Cardiac septum (tissue), 1 donor: ENCODE measurements at regions not wholly inside any gene's neighbourhood (a gene's known extent, or its start where the extent isn't known, plus 50 kb on each side); places are given as distances from the start of the nearest gene placed in this dataset.
A peak's percentile ranks its signal among the peaks of the same experiment; 100 is the strongest.
"Not testable (repeated sequence)": the region's sequence is repeated elsewhere in the genome, so short reads cannot be mapped to it uniquely, and the experiment has no call there.

Experiments used
- DNase-seq: peaks from one replicate; pipeline ENCODE4 v3.0.0-alpha.2; 2020; ENCODE audit warnings: low spot score
- intact Hi-C: fragments of 100-400 bp; cut with DNase I; formaldehyde crosslinking; loops from one replicate; pipeline ENCODE4 v1.14.0; 2022
- donor health status: DM: no; HTN: no; CAD: no.

GRCh38 chr17:13843862-13844635, 225.3 kb upstream of the COX10 start:
- DNase-seq, result no peak
- intact Hi-C loops, result no loop called here

DNA sequence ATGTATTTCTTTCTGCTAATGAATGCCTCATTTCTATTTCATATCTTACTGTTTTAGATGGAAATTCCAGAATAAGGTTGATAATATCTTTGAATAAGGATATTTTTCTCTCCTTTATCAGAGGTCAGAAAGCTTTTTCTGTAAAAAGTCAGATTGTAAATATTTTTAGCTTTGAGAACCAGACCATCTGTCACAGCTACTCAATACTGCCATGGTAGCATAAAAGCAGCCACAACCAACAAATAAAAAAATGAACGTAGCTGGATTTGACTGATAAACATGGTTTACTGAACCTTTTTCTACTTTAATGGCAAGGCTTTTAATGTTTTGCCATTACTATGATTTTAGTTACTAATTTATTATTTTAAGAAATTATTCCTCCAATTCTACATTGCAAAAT, 217.4 kb upstream of the COX10 start:
- intact Hi-C loops, result no loop called here

DNA sequence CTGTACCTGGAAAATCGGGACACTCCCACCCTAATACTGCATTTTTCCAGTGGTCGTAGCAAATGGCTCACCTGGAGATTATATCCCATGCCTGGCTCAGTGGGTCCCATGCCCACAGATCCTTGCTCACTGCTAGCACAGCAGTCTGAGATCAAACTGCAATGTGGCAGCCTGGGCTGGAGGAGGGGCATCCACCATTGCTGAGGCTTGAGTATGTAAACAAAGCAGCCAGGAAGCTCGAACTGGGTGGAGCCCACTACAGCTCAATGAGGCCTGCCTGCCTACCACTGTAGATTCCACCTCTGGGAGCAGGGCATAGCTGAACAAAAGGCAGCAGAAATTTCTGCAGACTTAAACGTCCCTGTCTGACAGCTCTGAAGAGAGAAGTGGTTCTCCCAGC, 213.6 kb upstream of the COX10 start:
- intact Hi-C loops, DNase-seq: not testable (repeated sequence)

More for the DNA sequence above, 217.4 kb upstream of the COX10 start:
- DNase-seq, result no peak

- DNase-seq, result no peak
- intact Hi-C loops, result no loop called here
Measured at GRCh38 chr17:13862346-13862745, 207.0 kb upstream of the COX10 start.

DNA sequence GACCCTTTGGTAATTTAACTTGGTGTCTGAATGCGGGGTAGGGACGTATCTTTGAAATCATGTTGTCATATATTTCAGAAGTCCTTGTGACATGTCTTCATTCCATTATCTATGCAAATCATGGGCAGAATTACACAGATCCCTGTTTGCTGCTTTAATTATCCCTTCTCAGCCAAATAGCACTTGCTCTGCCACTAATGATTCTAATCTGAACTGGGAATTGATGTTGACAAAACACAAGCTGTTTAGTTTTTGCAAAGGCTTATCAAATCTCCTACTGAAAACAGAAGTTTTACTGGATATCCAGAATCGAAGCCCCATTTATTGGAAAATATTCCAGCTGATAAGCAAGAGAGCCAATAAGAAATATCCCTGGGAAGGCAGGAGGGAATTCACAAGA, 205.9 kb upstream of the COX10 start:
- intact Hi-C loops, result no loop called here
- DNase-seq, result no peak

DNA sequence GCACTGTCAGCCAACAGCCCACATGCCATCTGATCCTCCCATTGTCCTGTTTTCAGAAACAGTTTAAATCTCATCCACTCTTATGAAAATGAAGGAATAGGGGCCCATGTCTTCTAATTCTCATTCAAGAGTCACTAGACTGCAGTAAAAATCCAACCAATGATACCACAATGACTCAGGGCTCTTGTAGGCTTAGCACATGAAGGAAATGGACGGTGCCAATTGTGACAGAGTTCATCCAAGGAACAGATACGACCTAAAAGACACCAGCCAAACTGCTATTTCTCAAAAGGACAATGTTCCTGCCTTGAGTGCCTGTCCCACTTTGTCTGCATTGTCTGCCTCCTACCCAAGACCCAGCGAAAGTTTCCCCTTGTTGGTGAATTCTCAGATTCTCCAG, 204.8 kb upstream of the COX10 start:
- DNase-seq, result no peak
- intact Hi-C loops, result no loop called here

DNA sequence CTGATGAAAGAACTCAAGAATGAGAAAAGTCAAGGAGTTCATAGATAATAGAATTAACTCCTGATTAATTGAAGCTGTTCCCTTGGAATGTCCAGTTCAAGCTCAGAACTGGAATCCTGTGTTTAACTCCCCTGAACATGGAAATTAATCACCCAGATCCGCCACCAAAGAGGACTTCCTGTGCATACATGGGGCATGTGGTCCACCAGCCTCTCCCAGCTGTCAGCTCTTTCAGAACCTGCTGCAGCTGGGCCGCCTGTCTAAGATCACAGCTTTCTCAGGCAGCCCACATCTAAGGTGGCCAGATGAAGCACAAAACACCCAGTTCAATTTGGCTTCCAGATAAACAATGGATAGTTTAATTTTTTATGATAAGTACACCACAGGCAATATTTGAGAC, 203.7 kb upstream of the COX10 start:
- no peak for DNase-seq
- intact Hi-C loops, result no loop called here

DNA sequence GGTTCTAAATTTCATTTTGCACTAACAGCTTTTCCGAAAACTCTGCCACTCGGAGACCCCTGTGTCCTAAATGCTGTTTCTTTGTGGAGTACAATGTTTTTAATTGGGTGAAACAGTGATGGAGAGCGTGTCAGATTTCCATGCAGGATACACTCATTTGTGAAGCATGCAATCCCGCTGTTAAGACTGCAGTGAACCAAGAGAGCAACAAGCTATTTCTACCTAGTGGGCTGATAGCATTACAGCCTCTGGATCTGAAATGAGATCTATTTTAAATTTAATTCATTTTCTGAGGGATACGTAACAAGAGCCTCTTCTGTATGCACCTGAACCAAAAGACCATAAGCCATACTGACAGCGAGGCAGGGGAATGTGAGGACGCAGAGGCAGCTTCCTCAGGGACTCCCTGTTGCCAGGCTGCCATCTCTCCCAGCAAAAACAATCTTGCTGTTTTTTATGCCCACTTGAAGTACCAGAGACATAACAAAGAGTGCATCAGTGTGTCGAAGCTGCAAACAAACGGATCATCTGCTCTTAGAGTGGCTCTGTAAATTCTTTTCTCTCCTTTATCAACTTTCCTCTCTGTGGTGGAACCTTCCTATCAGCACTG, 199.9 kb upstream of the COX10 start:
- intact Hi-C loops, result no loop called here
- DNase-seq, result no peak

GRCh38 chr17:13871261-13871660, 198.0 kb upstream of the COX10 start:
- DNase-seq, result no peak

DNA sequence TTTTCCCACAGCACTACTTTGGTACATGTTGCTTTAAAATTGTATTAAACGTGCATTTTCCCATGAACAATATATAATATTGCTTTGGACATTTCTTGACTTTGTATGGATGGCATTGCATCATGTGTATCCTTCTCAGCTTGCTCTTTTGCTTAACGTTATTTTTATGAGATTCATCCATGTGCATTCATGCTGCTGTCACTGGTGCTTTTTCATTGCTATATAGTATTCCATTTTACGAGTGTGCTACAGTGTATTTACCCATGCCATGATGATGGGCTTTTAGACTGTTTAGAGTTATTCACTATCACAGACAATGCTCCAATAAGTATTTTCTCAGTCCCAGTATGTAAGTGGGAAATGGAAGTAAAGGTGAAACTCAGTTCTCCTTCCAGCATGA, 195.2 kb upstream of the COX10 start:
- no peak for DNase-seq
- intact Hi-C loops, result no loop called here

More at GRCh38 chr17:13871261-13871660, 198.0 kb upstream of the COX10 start:
- intact Hi-C loops, result no loop called here

DNA sequence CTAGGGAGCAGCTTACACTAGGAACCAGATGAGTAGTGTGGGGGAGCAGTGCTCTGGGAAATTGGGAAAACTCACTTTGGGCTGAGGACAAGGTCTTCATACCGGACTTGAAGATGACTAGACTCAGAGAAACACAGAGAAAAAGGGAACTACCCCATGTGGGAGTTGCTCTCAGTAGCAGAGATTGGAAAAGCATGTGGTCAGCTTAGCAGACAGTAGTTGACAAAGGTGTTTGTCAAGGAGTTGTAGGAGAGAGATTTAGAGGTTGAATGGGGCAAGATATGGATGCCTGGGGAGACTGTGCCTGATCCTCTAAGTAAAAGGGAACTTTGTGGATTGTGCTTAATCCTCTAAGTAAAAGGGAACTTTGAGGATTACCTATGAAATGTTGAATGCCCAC, 194.5 kb upstream of the COX10 start:
- intact Hi-C loops, result no loop called here
- DNase-seq, result no peak

DNA sequence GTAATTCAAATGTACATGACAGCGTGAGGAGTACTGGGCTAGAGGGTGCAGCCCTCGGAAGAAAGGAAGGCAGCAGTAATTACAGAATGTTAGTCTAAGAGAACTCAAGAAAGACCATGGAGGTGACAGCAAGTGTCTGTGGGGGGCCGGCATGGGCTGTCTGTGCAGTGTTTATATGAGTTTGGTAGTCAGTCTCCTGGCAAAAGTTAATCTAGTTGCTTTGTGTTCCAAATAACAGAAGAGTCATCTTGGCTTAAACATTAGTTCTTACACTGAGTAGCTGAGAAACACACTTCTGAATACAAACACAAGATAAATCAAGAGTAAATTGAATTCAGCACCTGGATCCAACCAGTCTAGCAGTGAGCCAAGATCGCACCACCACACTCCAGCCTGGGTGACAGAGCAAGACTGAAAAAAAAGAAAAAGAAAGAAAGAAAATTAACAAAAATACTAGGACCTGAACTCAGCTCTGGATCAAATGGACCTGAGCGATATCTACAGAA, 189.3 kb upstream of the COX10 start:
- intact Hi-C loops, result no loop called here
- DNase-seq, result no peak

- intact Hi-C loops, result no loop called here
- no peak for DNase-seq
Measured at GRCh38 chr17:13883659-13884058, 185.6 kb upstream of the COX10 start.

DNA sequence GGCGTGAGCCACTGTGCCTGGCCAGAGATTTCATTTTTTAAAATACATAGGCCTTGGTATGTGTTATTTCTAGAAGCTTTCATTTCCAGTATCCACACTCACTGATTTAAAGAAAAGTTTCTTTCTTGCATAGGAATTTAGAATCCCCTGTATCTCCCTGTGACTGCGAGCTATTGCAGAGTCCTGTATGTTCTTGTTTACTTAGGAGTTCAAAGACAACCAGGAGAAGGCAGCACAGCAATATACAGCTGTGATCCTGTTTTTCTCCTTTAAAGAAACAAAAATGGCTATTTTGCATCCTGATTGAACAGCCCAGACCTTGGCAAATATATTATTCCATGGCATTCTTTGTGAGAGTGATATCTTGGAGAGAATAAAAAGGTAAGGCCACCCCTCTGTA, 185.0 kb upstream of the COX10 start:
- intact Hi-C loops, result no loop called here
- no peak for DNase-seq

- intact Hi-C loops, result loop anchor here (5.0 kb wide), 1 partner anchor 243 kb away; no protein-coding TSS in a partner anchor
- no peak for DNase-seq
Measured at GRCh38 chr17:13885550-13885949, 183.8 kb upstream of the COX10 start.

DNA sequence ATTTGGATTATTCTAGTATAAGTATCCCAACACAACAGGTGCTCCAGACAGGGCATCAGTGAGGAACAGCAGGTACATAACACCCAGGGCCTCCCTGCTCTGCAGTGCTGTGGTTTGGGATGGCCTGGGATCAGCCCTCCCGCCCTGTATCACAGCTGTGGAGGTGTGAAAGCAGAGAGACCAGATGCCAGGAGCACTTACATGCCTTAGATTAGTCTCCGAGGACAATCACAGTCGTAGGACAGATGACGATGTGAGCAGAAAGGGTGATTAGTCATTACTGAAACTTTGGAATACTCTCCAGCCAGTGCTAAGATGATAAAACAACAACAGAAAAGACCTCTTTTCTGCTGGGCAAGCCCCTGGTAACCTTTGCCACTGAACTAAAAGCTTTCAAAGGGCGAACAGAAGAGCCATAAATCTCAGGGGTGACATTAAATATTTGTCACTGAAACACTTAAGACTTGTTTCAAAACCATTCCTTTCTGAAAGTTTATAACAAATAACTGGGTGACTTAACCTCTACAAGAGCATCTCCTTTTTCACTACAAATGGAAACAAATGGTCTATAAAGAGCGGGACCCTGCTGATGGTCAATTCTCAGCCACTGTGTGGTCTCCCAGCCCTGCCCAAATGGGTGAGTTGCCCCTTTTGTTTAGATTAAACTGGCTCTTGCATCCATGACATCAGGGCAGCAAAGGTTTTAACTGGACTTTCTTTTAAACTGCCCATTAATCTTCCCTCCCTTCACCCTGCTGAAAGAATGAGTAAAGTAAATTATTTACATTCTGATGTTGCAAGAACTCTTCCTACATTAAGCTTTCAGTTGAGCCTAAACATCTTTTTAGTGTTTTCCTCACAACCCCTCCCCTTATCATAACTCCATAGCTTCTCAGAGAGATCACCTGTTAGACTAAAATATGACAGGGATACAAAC, 183.1 kb upstream of the COX10 start:
- intact Hi-C loops, result loop anchor here (5.0 kb wide), 1 partner anchor 244 kb away; no protein-coding TSS in a partner anchor
- peak; percentile 80 for DNase-seq

GRCh38 chr17:13888056-13888609, 181.2 kb upstream of the COX10 start:
- intact Hi-C loops, result loop anchor here (5.0 kb wide), 1 partner anchor 246 kb away; no protein-coding TSS in a partner anchor
- DNase-seq, result peak; percentile 78

DNA sequence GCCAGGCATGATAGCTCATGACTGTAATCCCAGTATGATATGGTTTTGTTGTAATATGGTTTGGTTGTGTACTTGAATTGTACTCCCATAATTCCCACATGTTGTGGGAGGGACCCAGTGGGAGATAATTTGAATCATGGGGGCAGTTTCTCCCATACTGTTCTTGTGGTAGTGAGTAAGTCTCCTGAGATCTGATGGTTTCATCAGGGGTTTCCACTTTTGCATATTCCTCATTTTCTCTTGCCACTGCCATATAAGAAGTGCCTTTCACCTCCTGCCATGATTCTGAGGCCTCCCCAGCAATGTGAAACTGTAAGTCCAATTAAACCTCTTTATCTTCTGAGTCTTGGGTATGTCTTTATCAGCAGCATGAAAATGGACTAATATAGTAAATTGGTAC, 160.3 kb upstream of the COX10 start:
- intact Hi-C loops, DNase-seq: not testable (repeated sequence)

DNA sequence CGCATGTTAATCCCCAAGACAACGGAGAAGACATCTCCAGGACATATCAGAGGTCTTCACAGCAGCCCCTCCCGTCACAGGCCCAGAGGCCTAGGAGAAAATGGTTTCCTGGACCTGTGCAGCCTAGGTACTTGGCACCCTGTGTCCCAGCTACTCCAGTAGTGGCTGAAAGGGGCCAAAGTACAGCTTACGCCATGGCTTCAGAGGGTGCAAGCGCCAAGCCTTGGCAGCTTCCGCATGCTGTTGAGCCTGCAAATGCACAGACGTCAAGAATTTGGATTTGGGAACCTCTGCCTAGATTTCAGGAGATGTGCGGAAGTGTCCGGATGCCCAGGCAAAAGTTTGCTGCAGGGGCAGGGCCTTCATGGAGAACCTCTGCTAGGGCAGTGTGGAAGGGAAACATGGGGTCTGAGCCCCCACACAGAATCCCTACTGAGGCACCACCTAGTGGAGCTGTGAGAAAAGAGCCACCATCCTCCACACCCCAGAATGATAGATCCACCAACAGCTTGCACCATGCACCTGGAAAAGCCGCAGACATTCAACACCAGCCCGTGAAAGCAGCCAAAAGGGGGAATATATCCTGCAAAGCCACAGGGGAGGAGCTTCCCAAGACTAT, 159.3 kb upstream of the COX10 start:
- DNase-seq, result no peak
- intact Hi-C loops, result no loop called here
